HG03095 (cell line): ENCODE measurements at regions not wholly inside any gene's neighbourhood (a gene's known extent, or its start where the extent isn't known, plus 50 kb on each side); places are given as distances from the start of the nearest gene placed in this dataset.
"Not testable (repeated sequence)": the region's sequence is repeated elsewhere in the genome, so short reads cannot be mapped to it uniquely, and the experiment has no call there.

Source experiments
- ATAC-seq: cut with Tn5 transposase; IDR thresholded peaks from one replicate; pipeline ENCODE4 v1.9.1; 2021; ENCODE audit warnings: moderate library complexity; ENCODE audit not compliant: unreplicated experiment

DNA sequence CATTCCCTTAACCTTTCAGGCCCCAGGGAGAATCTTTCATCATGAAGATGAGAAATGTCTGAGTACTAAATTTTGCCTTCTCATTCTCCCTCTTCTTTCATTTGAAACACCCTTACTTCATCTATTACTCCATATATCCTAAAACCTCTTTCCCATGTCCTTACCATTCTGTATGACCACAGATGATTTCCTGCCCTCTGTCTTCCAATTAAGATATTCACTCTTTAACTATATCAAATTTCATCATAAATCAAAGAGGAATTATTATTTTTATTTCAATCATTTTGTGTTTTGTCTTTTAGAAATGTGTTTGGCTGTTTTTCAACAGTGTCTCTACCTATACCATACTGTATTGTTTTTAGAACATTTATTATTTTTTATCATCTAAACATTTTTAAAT is 964.9 kb upstream of the KLHL29 start:
- no peak for ATAC-seq

GRCh38 chr2:22442051-22442450 is 942.9 kb upstream of the KLHL29 start:
- no peak for ATAC-seq

DNA sequence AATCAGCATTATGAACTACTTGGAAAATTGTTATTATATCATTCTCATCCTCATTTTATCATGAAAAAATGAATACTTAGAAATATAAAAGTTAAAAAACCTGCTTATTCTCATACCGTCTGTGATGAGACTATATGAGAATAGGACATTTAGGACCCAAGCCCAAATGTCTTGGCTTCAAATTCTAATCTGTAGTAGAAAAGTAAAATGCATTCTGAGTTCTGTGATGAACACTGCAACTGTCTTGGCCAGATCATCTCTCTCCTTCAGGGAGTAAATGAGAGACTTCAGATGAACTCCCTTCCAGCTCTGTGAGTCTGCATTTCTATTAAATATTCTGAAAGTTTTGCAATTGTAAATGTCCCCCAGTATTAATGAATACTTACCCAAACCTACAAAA is 940.7 kb upstream of the KLHL29 start:
- ATAC-seq = no peak

DNA sequence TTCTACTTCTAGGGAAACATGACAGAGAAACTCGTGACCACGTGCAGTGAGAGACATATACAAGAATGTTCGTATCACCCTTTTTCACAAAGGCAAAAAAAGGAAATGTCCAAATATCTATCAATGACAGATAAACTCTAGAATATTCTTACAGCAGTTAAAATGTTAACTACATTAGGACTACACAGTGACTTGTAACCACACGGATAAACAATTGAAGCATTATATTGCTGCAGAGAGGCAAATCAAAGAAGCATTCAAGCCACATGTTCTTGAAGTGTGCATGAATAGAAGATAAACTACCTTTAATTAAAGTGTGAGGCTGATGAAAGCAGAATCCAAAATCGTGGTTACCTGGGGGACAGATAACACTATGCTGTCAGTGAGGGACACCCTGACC is 935.3 kb upstream of the KLHL29 start:
- ATAC-seq = no peak

- ATAC-seq = no peak
These were observed 934.1 kb upstream of the KLHL29 start for GRCh38 chr2:22450831-22451230.

- no peak for ATAC-seq
These were observed 930.0 kb upstream of the KLHL29 start for GRCh38 chr2:22454826-22455485.

DNA sequence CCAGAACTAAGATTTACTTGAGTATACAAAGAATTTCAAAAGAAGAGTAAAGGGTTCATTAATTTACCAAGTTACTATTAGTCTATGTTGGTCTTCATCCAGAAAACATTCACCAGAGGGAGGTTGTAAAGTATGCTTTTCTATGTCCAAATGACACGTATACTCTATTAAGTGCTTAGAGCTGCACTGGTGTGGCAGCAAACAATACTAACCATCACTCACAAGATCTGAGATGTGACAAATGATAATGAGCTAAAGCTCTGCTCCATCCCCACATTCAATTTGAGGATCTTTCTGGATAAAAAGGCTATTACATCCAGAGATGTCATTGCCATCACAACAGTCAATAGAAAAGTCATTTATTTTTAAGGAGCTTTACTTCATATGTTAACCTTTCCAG is 926.5 kb upstream of the KLHL29 start:
- no peak for ATAC-seq

- ATAC-seq = not testable (repeated sequence)
These were observed 909.9 kb upstream of the KLHL29 start for GRCh38 chr2:22475103-22475502.

DNA sequence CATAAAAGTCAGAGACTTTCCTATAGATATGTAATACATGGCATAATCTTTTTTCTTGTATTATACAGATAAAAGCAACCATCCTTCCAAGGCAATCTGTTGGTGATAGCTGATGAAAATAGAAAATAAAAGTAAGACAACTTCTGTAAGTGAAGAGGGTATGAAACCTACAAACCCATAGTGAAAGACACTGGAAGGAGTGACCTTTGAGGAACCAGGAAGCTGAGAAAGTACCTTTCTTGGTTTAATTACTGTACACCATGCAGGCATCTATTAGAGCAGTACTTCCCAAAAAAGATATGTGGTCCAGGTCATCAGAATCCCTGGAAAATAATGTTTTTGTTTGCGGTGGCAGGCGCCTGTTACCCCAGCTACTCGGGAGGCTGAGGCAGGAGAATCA is 906.6 kb upstream of the KLHL29 start:
- ATAC-seq = no peak

- no peak for ATAC-seq
These were observed 903.3 kb upstream of the KLHL29 start for GRCh38 chr2:22481486-22482259.

DNA sequence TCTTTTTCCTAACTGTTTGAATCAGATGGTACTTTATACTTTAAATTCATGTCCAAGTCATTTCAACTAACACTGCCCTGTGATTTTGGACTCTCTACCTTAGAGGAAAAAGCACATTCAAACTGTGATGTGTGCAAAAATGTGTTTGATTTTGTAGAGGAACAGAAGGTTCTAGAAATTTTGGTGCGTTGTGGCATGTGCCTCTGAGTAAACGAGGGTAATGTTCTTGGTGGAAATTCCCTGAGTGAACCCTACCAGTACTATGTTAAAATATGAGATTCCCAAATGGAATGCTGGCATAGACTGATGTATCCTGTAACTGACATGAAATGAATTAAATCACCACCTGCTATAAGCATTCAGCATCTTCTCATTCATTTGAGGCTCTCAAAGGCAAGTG is 901.9 kb upstream of the KLHL29 start:
- no peak for ATAC-seq

DNA sequence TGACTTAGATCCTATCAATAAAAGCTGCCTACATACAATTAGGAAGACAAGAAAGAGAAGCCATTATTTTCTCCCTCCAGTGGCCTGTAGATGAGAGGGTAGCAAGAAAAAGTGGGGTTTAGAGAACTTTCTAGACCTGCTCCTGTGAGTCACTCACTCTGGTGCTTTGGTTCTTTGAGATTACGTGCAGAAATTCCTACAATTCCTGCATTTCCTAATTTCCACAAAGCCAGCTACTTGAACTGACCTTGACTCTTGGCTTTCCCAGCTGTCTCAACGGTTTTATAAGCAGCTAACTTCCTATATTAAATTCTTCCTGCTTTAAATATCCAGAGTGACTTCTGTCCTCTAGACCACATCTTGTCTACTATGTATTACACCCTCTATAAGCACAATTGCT is 899.5 kb upstream of the KLHL29 start:
- no peak for ATAC-seq

- ATAC-seq = no peak
These were observed 898.6 kb upstream of the KLHL29 start for GRCh38 chr2:22486343-22486742.

GRCh38 chr2:22487036-22487435 is 897.9 kb upstream of the KLHL29 start:
- no peak for ATAC-seq

DNA sequence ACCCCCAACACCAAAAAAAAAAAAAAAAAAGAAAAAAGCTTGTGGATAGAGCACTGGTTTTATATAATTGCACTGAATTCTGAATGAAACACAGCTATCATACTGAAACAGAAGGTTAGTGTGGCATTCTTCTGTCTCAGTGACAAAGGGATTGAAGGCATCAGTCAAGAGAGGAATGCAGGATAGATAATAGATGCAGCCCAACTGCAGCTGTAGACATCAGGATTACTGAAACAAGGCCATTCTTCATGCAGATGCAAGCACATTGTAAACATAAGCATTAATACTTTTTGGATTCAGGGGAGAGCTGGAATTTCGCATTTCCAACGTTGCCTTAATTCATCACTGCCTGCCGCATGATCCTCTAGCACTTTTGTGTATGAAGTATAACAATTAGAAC is 897.4 kb upstream of the KLHL29 start:
- ATAC-seq = no peak

GRCh38 chr2:22491442-22491841 is 893.5 kb upstream of the KLHL29 start:
- ATAC-seq = no peak

GRCh38 chr2:22494156-22494555 is 890.8 kb upstream of the KLHL29 start:
- no peak for ATAC-seq

- no peak for ATAC-seq
These were observed 887.9 kb upstream of the KLHL29 start for GRCh38 chr2:22497064-22497463.

DNA sequence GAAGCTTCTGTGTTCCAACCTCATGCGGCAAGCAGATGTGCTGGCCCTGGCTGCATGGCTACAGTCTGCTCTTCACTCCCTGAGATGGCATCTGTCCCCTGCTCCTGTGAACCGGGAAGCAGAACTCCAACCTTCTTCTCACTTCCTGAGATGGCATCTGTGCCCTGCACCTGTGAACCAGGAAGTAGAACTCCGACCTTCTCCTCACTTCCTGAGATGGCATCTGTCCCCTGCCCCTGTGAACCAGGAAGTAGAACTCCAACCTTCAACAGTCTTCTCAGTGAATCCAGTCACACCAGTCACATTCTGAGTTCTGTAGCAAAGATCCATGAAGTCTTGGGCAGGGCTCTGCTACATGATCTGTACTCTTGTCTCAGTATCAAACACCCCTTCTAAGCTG is 887.2 kb upstream of the KLHL29 start:
- no peak for ATAC-seq

DNA sequence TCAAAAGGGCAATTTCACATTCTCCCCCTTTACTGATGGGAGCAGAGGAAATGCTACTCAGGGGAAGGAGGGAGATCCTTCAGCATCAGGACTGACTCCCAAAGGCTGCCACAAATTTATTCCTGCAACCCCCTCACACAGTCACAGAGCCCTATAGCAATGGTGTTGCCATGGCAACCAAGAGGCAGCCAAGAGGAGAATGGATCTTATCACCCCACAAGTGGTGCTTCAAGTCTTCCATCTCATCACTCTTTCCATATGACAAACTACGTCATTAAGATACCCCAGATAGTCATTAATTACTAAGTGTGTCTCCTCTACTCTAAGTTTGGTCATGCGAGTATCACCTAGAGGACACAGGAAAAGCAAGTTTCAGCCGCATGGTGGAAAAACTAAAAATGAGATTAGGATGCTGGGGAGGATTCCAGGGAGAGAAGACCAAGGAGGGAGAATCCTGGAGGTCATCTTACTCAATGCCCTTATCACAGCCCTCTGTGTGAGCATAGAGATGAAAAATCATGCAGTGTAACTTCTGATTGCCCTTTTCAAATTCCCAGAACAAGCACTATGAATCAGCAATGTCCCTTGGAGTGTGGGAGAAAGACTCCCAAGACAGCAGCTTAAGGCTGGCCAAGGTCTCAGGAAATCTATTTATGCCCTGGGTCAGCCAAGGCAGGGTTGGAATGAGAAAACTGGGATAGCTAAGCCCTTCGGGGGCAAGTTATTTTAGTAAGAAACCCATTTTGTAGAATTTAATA is 885.7 kb upstream of the KLHL29 start:
- ATAC-seq = no peak

DNA sequence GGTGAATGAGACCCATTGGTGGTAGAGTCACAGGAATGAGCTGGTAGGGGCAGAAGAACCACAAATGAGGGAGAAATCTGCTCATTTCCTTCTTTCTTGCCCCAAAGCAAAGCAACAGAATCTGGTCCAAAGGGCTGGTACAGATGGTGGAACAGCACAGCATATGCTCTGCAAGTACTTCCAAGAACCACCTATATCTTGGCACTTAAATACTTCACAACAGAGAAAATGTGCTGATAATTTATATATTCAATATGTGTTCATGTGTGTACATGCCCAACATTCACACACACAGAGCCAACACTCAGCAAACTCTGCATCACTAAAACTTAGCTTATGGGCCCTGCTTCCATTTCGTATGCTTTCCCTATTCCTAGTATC is 884.4 kb upstream of the KLHL29 start:
- no peak for ATAC-seq

GRCh38 chr2:22501851-22502250 is 883.1 kb upstream of the KLHL29 start:
- no peak for ATAC-seq
